ENCODE measurements at regions not wholly inside any gene's neighbourhood (a gene's known extent, or its start where the extent isn't known, plus 50 kb on each side); places are given as distances from the start of the nearest gene placed in this dataset.

DNA sequence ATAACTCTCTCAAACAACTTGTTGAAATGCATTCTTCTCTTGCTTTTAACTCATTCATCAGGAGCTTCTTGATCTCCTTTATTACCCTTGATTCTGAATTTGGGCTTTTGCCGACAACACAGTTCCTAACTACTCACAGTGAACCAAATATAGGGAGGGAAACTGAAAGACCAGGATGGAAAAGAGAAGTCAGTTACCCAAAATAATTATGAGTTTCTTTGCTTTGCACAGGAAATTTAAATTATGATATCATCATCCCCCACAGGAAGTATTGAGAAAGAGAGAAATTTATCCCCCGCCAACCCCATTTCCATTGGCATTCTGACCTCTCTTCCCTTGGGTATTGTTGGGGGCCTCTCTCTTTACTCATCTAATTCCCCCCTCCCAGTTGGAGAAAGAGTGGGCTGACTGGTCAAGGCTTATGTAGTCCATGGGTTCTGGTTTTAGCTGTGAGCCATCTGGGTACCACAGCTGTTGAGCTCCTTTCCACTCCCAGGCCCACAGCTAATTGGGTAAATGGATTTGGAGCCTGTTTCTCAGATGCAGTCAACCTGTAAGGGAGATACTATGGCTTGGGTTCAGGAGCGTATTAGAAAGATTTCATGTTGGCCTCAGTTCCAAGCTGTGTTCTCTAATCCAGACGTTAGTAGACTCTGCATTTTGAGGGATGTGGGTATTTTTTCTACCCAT is 109.0 kb downstream of the FZD1 start:
- intact Hi-C loops (cut with DNase I; ENCODE audit: low total_unique reads): no loop called here
- Histone ChIP-seq H3K27me3 (no peaks in the 10 kb centered on the region), H3K27ac (no peak overlapping the region), H3K36me3 (no peaks in the 10 kb centered on the region), H3K9me3 (no peaks in the 10 kb centered on the region), H3K4me3 (no peak overlapping the region), H3K4me1 (no peaks in the 10 kb centered on the region)
- TF ChIP-seq POLR2A (IDR thresholded peaks at IDR 0.05) (no peak), POLR2AphosphoS5 (IDR thresholded peaks at IDR 0.05) (no peak)
- TF ChIP-seq, protein P1, sequence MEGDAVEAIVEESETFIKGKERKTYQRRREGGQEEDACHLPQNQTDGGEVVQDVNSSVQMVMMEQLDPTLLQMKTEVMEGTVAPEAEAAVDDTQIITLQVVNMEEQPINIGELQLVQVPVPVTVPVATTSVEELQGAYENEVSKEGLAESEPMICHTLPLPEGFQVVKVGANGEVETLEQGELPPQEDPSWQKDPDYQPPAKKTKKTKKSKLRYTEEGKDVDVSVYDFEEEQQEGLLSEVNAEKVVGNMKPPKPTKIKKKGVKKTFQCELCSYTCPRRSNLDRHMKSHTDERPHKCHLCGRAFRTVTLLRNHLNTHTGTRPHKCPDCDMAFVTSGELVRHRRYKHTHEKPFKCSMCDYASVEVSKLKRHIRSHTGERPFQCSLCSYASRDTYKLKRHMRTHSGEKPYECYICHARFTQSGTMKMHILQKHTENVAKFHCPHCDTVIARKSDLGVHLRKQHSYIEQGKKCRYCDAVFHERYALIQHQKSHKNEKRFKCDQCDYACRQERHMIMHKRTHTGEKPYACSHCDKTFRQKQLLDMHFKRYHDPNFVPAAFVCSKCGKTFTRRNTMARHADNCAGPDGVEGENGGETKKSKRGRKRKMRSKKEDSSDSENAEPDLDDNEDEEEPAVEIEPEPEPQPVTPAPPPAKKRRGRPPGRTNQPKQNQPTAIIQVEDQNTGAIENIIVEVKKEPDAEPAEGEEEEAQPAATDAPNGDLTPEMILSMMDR (IDR thresholded peaks at IDR 0.05): no peak
- no peak for DNase-seq (ENCODE audit: low spot score in 2 of 2)

DNA sequence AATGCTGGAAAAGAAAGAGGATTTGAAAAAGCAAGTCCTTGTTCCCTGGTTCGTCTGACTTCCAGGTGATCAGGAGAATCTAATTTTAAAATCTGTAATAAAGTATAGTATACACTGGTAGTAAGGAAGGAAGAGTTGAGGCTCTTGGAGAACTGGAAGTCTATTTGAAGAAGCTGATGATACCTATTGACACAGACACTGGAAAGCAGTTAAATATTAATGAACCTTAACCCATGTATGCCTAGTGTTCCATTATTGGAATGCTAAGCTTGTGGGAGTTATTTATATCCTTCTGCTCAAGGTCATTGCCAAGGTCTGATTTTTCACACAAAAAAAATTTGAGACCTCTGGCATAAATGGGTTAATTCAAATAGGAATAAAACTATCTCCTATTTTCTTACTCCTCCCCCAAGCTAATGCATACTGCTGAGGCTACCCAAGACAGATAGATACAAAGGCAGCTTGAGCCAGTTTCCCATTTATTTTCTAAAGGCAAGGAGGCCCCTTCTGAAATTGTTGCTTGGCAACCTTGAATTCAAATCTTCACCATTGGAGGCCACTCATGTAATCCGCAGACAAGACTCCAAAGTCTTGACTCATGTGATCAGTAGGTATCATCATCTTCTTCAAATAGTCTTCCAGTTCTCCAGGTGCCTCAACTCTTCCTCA is 110.2 kb downstream of the FZD1 start:
- no peak for DNase-seq (ENCODE audit: low spot score in 2 of 2)
- H3K36me3 ChIP-seq: no peaks in the 10 kb centered on the region
- no peaks in the 10 kb centered on the region for H3K4me1 ChIP-seq
- H3K9me3 ChIP-seq: no peaks in the 10 kb centered on the region
- H3K27me3 ChIP-seq: no peaks in the 10 kb centered on the region
- TF ChIP-seq POLR2AphosphoS5 (IDR thresholded peaks at IDR 0.05) (no peak), POLR2A (IDR thresholded peaks at IDR 0.05) (no peak)
- TF ChIP-seq, protein P1 (IDR thresholded peaks at IDR 0.05): no peak
- no peak overlapping the region for H3K4me3 ChIP-seq
- no peak overlapping the region for H3K27ac ChIP-seq
- intact Hi-C loops (cut with DNase I; ENCODE audit: low total_unique reads): no loop called here

DNA sequence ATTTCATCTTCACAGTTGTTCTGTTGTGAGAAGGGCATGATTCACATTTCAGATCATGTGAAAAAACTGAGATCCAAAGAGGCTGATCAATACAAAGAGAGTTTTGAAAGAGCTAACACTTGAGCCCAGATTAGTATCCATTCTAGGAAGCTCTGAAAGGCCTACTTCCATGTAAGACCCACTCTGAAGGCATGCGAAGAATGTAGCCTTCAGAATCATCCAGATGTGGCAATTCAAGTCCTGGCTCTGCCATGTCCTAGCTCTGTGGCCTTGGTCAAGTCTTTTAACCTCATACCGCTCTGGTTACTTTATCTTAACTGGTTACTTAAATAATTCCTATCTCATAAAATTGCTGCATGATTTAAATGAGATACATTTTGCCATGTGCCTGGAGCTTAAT is 111.1 kb downstream of the FZD1 start:
- intact Hi-C loops (cut with DNase I; ENCODE audit: low total_unique reads): no loop called here
- H3K4me3 ChIP-seq: no peak overlapping the region

DNA sequence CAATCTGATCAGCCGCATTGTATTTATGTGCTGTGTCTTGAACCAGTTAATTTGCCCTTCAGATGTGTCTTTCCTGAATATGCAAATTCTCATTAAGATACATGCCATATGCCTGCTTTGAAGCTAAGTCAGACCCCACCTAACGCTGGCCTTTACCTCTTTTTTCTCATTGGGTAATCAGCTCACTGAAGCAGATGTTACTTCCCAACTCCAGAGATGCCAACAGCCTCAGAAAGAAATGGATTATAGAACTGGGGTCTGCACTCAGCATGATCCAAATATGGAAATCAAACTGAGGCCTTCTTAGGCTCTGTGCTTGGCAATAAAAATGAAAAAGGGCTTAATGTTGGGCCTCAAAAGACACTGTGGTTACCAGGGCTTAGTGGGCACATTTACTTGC is 113.9 kb downstream of the FZD1 start:
- no peaks in the 10 kb centered on the region for H3K4me1 ChIP-seq
- no peak overlapping the region for H3K4me3 ChIP-seq
- H3K36me3 ChIP-seq: no peaks in the 10 kb centered on the region
- no peaks in the 10 kb centered on the region for H3K9me3 ChIP-seq
- H3K27ac ChIP-seq: no peak overlapping the region
- no peak for TF ChIP-seq POLR2AphosphoS5 (IDR thresholded peaks at IDR 0.05)
- no peak for TF ChIP-seq POLR2A (IDR thresholded peaks at IDR 0.05)
- TF ChIP-seq, protein P1 (IDR thresholded peaks at IDR 0.05): no peak
- no peak for DNase-seq (ENCODE audit: low spot score in 2 of 2)
- intact Hi-C loops (cut with DNase I; ENCODE audit: low total_unique reads): no loop called here
- no peaks in the 10 kb centered on the region for H3K27me3 ChIP-seq

More for the DNA sequence above, 111.1 kb downstream of the FZD1 start:
- Histone ChIP-seq H3K36me3 (no peaks in the 10 kb centered on the region), H3K9me3 (no peaks in the 10 kb centered on the region), H3K27me3 (no peaks in the 10 kb centered on the region), H3K27ac (no peak overlapping the region), H3K4me1 (no peaks in the 10 kb centered on the region)
- TF ChIP-seq, protein P1 (IDR thresholded peaks at IDR 0.05): no peak
- no peak for TF ChIP-seq POLR2A (IDR thresholded peaks at IDR 0.05)
- no peak for TF ChIP-seq POLR2AphosphoS5 (IDR thresholded peaks at IDR 0.05)
- DNase-seq (ENCODE audit: low spot score in 2 of 2): no peak

DNA sequence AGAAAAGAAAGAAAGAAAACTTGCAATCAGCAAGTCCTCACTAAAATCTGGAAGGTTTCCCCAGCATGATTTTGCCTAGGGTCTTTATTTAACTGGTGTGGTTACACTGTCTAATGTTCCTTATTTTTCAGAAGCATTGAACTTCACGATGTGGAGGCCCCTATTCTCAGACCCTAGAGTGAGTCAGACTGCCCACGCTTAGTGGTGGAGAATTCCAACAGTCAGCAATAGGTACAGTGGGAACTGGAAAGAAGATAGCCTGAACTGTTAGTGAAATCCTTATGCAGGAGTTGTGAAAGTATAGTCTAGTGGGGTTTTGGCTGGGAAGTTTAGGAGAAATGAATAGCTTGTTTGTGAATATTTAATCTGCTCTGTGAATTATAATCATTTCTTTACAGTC is 115.0 kb downstream of the FZD1 start:
- H3K4me1 ChIP-seq: no peaks in the 10 kb centered on the region
- H3K36me3 ChIP-seq: no peaks in the 10 kb centered on the region
- DNase-seq (ENCODE audit: low spot score in 2 of 2): no peak
- H3K27me3 ChIP-seq: no peaks in the 10 kb centered on the region
- no peak overlapping the region for H3K27ac ChIP-seq
- no peaks in the 10 kb centered on the region for H3K9me3 ChIP-seq
- intact Hi-C loops (cut with DNase I; ENCODE audit: low total_unique reads): no loop called here
- TF ChIP-seq POLR2AphosphoS5 (IDR thresholded peaks at IDR 0.05) (no peak), POLR2A (IDR thresholded peaks at IDR 0.05) (no peak)
- TF ChIP-seq, protein P1 (IDR thresholded peaks at IDR 0.05): no peak
- H3K4me3 ChIP-seq: no peak overlapping the region
